GM18907 (cell line): ENCODE measurements at regions not wholly inside any gene's neighbourhood (a gene's known extent, or its start where the extent isn't known, plus 50 kb on each side); places are given as distances from the start of the nearest gene placed in this dataset.
"Not testable (repeated sequence)": the region's sequence is repeated elsewhere in the genome, so short reads cannot be mapped to it uniquely, and the experiment has no call there.

ENCODE experiments used
- ATAC-seq: cut with Tn5 transposase; IDR thresholded peaks from one replicate; pipeline ENCODE4 v1.9.1; 2021; ENCODE audit warnings: mild to moderate bottlenecking, moderate library complexity; ENCODE audit not compliant: unreplicated experiment

GRCh38 chr22:27318516-27318915 is 483.0 kb downstream of the MN1 start:
- no peak for ATAC-seq

DNA sequence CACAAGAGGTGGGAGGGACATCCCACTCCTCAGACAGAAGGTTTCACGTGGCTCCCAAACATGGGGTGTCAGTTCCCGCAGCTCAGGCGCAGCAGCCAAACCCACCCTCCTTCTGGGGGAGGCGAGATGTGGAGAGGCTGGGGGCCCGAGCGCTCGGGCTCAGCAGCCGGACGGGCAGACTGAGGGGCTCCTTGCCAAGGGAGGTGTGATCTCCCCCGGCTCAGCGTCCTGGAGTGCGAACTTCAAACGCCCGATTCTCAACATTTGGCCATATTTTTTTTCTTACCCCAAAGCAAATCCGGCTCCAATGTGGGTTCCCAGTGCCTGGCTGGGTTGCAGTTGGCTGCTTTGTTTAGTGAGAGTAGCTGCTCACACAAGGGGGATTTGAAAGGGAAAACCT is 477.9 kb downstream of the MN1 start:
- ATAC-seq: no peak

DNA sequence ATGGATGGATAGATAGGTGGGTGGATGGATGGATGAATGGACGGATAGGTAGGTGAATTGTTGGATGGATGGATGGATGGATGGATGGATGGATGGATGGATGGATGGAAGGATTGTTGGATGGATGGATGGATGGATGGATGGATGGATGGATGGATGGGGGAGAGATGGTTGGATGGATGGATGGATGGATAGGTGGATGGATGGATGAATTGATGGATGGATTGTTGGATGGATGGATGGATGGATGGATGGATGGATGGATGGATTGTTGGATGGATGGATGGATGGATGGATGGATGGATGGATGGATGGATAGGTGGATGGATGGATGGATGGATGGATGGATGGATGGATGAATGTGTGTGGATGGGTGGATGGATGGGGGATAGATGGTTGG is 476.6 kb downstream of the MN1 start:
- not testable (repeated sequence) for ATAC-seq

DNA sequence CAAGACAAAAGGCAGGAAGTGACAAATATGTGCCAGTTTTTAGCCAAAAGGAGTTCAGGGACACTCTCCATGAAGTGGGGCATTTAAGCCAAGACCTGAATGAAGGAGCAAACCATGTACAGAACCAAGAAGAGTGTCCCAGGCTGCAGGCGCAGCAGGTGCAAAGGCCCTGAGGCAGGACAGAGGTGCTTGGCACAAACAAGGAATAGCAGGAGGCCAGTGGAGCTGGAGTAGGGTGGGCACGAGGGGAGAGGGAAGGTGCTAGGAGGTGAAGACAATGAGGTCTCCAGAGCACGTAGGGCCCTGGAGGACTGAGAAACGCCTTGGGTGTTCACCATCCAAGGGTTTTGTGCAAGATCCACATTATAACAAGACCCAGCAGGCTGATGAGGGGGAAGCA is 474.1 kb downstream of the MN1 start:
- no peak for ATAC-seq

- no peak for ATAC-seq
Measured at GRCh38 chr22:27327981-27328721, 473.4 kb downstream of the MN1 start.

- ATAC-seq: no peak
Measured at GRCh38 chr22:27329131-27329850, 472.3 kb downstream of the MN1 start.

- ATAC-seq: no peak
Measured at GRCh38 chr22:27329966-27330645, 471.4 kb downstream of the MN1 start.

- ATAC-seq: no peak
Measured at GRCh38 chr22:27331526-27332281, 469.9 kb downstream of the MN1 start.

DNA sequence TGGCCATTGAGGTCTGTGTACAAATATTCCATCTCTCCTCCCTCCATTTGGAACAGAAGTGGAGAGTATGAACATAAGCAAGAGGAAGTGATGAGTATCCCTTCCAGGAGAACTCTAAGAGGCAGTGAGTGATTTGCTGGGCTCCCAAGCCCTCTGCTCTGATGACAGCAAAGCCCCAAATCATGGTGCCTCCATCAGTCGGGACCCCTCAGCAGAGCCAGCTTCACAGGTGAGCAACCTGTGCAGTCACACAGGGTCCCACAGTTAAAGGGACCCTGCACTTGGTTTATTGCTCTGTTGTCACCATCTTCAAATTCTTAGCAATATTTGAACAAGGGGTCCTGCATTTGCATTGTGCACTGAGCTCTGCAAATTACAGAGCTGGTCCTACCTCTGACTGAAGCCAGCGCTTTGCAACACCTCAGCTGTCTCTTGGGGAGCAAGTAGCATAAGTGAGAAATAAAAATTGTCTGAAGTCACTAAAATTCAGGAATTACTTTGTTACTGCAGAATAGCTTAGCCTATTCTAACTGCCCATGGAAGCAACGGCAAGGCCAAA is 466.4 kb downstream of the MN1 start:
- ATAC-seq: no peak

DNA sequence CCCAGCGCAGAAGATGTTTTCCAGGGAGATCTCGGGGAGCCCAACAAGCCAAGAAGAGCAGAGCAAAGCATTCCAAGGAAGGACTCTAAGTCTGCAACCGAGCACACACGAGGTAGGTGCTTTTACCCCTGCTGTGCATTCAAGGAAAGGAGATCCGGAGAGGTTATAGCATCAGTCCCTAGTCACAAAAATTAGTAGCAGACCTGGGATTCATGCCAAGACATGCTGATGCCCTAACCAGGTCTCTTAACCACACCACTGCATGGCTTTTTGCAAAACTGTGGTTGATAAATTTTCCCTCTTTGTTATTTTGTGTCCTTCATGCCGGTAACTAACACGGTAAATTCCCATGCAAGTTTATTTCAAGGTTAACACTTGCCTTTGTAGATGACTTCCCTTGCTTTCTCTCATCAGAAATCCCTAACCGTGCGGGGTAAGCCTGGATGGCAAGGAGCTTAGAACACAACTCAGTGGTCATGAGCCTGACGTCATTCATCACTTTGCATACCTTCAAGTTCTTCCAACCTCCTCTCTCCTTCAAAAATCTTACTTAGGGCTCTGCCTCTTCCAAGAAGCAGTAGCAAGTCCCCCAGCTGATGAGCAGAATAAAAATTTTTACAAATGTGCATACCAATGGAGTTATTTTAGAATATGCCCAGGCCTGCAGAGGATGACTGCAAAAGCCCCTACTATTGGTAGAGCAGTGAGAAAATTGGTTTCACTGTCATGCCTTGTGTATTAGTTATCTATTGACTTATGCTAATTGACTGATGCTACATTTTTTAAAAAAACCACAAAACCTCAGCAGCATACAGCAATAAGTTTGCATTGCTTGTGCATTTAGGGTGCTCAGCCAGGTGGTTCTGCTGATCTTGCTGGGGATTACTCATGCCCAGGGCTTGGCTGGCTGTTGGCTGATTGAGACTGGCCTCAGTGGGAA is 465.1 kb downstream of the MN1 start:
- no peak for ATAC-seq

DNA sequence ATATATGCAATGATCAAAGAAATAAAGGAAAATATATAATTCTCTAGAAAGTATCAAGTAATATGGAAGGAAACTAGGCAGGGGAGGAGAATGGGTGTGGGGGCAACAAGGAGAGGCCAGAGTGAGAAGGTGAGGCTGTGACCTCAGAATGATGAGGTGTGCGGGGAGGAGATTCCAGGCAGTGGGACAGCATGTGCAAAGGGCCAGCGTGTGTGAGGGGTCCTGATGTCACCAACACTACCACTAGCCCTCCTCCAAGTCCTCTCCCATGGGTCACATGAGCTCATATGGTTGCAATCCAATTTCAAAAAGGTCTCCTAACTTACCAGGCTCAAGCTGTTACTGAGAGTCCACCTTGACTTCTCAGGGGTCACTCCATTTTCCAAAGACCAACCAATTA is 463.9 kb downstream of the MN1 start:
- no peak for ATAC-seq

DNA sequence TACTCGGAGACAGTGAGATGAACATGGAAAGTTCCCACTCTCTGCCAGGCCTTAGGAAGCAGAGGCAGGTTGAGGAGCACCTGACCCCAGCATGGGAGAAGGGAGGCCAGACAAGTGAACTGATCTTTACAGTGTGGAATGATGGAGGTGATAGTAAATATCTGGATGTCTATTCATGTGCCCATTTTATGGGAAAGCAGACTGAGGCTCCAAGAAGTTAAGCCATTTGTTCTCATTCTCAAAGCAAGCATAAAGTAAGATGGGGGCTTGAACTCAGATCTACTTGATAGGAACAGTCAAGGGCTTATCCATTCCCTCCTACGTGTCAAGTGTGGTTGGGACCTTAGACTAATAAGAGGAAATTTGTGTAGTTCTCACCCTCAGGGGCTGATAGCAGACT is 461.5 kb downstream of the MN1 start:
- no peak for ATAC-seq

DNA sequence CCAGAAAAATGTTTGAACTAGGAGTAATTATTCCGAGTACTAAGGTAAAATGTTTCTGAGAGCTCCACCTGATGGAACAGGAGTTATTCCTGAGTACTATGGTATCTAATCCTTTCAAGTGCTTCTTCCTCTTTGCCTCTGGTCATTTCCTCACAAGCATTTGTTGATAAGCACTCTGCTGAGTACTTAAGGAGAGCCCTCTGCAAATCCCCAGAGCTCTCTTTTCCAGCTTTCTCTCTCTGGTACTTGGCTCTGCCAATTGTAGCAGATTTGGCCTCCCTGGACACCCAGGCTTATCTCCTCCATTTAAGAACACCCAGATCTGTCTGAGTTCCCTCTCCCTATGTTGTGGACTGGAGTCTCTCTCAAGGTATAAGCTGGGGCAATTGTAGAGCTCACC is 457.0 kb downstream of the MN1 start:
- ATAC-seq: no peak

DNA sequence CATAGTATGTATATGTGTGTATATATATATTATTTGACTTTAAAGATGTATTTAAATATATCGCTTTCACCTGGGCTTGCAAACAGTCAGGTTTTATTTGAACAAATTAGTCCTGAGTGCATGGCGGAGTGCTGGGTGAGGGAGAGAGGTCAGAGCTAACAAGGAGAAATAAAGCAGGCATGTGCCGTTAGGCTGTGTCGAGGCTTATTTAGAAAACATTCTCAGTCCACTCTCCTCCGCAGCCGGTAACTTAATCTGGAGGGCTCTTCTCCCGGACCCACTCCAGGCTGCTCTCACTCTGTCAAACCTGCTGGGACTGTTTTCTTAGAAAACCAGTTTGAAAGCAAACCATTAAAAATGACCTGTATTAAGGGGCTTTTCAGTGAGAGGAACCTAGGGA is 455.9 kb downstream of the MN1 start:
- no peak for ATAC-seq

GRCh38 chr22:27347951-27348350 is 453.6 kb downstream of the MN1 start:
- ATAC-seq: no peak

GRCh38 chr22:27348634-27349033 is 452.9 kb downstream of the MN1 start:
- no peak for ATAC-seq

GRCh38 chr22:27349456-27349855 is 452.1 kb downstream of the MN1 start:
- no peak for ATAC-seq

DNA sequence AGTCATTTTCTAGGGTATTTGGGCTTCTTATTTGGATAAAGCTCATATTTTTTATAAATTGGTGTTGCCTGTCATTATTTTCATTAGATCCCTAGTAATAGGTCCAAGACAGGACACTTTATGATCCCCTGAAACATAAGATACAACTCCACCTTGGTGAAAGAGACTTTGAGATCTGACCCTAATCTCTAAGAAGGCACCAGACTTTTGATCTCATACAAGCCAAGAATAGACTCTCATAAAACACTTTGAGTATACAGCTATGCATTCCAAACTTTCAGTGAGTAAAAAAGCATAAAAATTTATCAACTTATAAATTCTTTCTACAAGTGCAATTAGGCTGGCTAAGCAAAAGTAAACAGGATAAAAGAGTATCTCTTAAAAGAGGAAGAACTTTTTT is 451.2 kb downstream of the MN1 start:
- no peak for ATAC-seq

DNA sequence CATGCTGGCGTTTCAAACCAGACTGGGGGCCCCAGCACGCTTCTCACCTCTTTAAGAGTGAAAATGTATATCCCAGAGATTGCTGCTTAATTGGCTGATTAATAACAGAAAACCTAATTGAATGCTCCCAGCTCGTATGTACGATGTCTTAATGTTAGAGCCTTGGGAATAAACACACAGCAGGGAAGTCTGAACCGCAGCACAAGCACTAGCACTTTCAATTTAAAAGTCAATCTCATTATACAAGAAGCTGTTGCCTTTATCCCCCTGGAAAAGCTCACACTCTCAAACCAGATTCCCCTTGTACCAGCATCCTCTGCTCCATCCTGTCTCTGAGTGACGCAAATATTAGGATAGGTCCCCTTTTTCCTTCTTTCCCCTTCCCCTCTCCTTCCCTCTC is 449.1 kb downstream of the MN1 start:
- ATAC-seq: no peak
